ENCODE measurements at regions not wholly inside any gene's neighbourhood (a gene's known extent, or its start where the extent isn't known, plus 50 kb on each side); places are given as distances from the start of the nearest gene placed in this dataset.

DNA sequence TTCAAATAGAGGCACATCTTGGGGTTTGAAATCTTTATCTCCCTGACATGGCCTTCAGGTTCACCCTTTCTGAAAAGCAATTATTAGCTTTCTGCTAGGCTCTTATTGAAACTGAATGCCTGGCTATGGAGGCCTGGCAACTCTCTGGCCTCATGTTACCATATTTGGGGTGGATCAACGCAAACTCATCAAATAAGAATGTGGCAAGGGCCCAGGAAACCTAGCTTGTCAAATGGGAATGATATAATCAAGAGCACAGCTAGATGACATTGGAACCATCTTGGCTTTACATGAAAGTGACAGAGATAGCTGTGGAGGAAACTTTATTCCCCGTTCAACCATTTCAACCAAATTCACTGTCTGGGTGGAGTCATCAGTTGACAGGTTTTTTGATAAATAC, 202.8 kb upstream of the SMIM30 start:
- TF ChIP-seq, protein P1, sequence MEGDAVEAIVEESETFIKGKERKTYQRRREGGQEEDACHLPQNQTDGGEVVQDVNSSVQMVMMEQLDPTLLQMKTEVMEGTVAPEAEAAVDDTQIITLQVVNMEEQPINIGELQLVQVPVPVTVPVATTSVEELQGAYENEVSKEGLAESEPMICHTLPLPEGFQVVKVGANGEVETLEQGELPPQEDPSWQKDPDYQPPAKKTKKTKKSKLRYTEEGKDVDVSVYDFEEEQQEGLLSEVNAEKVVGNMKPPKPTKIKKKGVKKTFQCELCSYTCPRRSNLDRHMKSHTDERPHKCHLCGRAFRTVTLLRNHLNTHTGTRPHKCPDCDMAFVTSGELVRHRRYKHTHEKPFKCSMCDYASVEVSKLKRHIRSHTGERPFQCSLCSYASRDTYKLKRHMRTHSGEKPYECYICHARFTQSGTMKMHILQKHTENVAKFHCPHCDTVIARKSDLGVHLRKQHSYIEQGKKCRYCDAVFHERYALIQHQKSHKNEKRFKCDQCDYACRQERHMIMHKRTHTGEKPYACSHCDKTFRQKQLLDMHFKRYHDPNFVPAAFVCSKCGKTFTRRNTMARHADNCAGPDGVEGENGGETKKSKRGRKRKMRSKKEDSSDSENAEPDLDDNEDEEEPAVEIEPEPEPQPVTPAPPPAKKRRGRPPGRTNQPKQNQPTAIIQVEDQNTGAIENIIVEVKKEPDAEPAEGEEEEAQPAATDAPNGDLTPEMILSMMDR (conservative IDR thresholded peaks at IDR 0.05), result no peak
- no peak for TF ChIP-seq ZFX (IDR thresholded peaks at IDR 0.05)

All from C4-2B (cell line).